ENCODE measurements at regions not wholly inside any gene's neighbourhood (a gene's known extent, or its start where the extent isn't known, plus 50 kb on each side); places are given as distances from the start of the nearest gene placed in this dataset.

DNA sequence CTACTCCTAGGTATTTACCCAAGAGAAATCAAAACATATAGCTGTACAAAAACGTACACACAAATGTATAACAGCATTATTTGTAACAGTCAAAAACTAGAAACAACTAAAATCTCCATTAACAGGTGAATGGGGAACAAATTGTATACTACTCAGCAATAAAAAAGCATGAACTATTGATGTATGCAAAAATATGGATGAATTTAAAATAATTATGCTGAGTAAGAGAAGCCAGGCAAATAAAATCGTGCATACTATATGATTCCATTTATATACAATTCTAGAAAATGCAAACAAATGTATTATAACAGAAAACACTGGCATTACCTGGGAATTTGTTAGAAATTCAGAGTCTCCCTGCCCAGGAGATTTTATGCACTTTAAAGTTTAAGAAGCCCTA is 150.1 kb downstream of the GDAP2 start:
- no peak for TF ChIP-seq ZNF621 (tag by site-specific recombination; IDR thresholded peaks at IDR 0.05)
- TF ChIP-seq ZNF211 (tag by site-specific recombination; IDR thresholded peaks at IDR 0.05; ENCODE audit: low read depth) = no peak
- TF ChIP-seq, protein P1, sequence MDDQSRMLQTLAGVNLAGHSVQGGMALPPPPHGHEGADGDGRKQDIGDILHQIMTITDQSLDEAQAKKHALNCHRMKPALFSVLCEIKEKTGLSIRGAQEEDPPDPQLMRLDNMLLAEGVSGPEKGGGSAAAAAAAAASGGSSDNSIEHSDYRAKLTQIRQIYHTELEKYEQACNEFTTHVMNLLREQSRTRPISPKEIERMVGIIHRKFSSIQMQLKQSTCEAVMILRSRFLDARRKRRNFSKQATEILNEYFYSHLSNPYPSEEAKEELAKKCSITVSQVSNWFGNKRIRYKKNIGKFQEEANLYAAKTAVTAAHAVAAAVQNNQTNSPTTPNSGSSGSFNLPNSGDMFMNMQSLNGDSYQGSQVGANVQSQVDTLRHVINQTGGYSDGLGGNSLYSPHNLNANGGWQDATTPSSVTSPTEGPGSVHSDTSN (CRISPR knock-in tag; IDR thresholded peaks at IDR 0.05) = no peak
- TF ChIP-seq, protein P2, sequence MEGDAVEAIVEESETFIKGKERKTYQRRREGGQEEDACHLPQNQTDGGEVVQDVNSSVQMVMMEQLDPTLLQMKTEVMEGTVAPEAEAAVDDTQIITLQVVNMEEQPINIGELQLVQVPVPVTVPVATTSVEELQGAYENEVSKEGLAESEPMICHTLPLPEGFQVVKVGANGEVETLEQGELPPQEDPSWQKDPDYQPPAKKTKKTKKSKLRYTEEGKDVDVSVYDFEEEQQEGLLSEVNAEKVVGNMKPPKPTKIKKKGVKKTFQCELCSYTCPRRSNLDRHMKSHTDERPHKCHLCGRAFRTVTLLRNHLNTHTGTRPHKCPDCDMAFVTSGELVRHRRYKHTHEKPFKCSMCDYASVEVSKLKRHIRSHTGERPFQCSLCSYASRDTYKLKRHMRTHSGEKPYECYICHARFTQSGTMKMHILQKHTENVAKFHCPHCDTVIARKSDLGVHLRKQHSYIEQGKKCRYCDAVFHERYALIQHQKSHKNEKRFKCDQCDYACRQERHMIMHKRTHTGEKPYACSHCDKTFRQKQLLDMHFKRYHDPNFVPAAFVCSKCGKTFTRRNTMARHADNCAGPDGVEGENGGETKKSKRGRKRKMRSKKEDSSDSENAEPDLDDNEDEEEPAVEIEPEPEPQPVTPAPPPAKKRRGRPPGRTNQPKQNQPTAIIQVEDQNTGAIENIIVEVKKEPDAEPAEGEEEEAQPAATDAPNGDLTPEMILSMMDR (tag by site-specific recombination; IDR thresholded peaks at IDR 0.05) = no peak
- TF ChIP-seq, protein P3, sequence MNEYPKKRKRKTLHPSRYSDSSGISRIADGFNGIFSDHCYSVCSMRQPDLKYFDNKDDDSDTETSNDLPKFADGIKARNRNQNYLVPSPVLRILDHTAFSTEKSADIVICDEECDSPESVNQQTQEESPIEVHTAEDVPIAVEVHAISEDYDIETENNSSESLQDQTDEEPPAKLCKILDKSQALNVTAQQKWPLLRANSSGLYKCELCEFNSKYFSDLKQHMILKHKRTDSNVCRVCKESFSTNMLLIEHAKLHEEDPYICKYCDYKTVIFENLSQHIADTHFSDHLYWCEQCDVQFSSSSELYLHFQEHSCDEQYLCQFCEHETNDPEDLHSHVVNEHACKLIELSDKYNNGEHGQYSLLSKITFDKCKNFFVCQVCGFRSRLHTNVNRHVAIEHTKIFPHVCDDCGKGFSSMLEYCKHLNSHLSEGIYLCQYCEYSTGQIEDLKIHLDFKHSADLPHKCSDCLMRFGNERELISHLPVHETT (tag by site-specific recombination; IDR thresholded peaks at IDR 0.05) = no peak
- no peak for TF ChIP-seq ZNF48 (tag by site-specific recombination; IDR thresholded peaks at IDR 0.05)
- no peak for TF ChIP-seq ZNF555 (tag by site-specific recombination; conservative IDR thresholded peaks at IDR 0.05)
- TF ChIP-seq ZNF571 (tag by site-specific recombination; IDR thresholded peaks at IDR 0.05) = no peak
- no peak for TF ChIP-seq ZNF561 (tag by site-specific recombination; IDR thresholded peaks at IDR 0.05; ENCODE audit: borderline replicate concordance)

Data from HEK293 (cell line).